GM19467 (cell line): ENCODE measurements at regions not wholly inside any gene's neighbourhood (a gene's known extent, or its start where the extent isn't known, plus 50 kb on each side); places are given as distances from the start of the nearest gene placed in this dataset.
"Not testable (repeated sequence)": the region's sequence is repeated elsewhere in the genome, so short reads cannot be mapped to it uniquely, and the experiment has no call there.

Experiments
- ATAC-seq: cut with Tn5 transposase; IDR thresholded peaks from one replicate; pipeline ENCODE4 v1.9.1; 2021; ENCODE audit warnings: mild to moderate bottlenecking, moderate library complexity; ENCODE audit not compliant: unreplicated experiment

DNA sequence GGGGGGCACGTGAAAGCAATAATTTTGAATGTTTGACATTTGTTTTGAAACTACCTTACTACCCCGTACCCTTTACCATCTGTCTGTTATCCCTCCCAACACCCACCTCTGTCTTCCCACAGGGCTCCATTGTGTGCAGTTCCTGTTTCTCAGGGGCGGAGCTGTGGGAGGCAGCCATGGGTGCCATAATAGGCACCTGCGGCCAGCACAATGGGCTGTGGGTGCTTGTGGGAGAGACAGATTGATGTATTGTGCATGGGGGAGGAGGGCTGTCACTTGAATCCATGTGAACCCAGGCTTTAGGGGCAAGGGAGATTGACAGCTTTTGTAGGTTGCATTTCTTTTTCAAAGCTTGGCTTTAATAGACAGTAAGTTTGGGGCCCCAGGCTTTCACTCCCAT, 122.6 kb upstream of the CXorf66 start:
- ATAC-seq, result no peak

DNA sequence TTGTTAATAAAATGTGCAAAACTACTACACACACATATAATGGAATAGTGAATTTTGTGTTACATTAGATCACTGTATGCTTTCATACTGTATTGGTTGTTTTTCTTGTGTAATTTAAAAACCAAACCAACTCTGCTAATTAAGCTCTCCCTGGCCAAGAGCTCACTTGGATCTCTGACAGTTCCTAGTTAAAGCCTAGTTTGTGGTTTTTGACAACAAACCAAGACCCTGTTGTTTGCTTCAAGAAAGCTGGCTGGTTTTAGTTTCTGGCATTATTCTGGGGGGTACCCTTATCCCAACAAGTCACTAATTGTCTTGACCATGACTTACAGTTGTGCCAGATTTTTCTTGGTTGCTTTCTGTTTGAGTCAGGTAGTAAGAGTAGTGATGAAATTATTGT, 121.4 kb upstream of the CXorf66 start:
- no peak for ATAC-seq

DNA sequence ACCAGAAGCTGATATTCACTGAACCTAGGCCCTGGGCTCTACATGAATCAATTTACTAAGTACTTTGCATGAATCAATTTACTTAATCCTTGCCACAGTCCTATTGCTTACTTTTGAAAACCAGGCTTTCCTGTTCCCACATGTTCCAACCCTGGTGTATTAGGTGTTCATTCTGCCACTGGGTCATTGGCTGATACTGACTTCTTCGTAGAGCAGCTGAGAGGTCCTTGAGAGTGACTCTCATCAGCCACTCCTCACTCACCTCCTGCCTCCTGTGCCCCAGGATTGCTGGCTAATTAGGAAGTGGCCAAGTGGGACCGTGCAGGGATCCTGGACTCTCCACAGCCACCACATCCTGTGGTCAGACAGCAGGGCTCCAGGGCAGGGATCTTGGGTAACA, 109.5 kb upstream of the CXorf66 start:
- ATAC-seq, result not testable (repeated sequence)

DNA sequence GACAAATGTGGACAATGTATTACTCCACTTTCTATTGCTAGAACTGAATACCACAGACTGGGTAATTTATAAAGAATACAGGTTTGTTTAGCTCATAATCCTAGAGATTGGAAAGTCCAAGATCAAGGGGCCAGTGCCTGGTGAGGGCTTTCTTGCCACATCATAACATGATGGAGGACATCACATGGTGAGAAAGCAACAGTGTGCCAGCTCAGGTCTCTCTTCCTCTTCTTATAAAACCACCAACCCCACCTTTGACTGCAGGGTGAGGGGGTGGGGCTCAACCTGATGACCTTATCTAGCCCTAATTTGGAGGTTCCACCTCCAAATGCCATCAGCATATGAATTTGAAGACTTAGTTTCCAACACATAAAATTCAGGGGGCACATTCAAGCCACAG, 105.7 kb upstream of the CXorf66 start:
- no peak for ATAC-seq

DNA sequence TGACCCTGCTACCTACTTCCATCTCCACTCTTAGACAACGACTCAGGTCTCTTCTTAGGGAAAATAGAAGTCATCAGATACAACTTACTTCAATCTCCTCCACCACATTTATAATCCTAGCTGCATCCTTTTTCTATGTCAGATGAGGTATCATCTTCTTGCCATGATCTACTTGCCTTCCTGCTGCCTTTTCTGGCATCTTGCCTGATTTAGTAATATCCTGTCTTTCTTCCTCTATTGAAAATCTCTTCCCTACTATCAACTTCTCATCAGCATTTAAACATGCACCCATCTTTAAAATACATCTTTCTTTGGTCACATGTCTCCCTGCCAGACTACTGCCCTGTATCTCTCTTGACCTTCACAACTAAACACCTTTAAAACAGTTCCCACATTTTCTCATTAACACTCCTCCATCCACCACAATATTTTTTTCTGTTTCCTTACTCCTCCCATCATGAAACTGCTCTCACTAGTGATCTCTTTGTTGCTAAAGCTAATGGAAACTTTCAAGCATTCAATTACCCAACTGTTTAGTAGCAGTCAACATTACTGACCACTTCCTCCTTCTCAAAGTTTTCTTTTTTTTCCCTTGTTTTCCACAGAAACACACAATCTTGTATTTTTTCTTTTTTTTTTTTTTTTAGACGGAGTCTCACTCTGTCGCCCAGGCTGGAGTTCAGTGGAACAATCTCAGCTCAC, 100.8 kb upstream of the CXorf66 start:
- ATAC-seq, result no peak

DNA sequence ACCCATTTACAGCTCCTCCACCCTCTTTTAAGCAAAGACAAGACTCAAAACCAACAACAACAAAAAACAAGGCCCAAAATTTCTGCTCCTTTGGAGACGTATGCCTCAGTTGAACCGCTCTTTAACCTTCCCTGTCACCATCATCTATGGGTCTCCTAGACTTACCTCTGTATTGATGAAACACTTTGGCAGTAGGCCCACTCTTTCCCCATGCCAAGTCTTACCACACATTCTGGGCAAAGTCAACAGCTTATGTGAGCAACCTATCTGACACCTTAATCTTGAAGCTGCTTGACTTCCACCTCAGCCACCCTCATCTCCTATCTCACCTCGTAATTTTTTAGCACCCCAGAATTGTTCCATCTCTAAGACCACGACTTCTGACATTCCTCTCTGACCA, 99.7 kb upstream of the CXorf66 start:
- no peak for ATAC-seq

DNA sequence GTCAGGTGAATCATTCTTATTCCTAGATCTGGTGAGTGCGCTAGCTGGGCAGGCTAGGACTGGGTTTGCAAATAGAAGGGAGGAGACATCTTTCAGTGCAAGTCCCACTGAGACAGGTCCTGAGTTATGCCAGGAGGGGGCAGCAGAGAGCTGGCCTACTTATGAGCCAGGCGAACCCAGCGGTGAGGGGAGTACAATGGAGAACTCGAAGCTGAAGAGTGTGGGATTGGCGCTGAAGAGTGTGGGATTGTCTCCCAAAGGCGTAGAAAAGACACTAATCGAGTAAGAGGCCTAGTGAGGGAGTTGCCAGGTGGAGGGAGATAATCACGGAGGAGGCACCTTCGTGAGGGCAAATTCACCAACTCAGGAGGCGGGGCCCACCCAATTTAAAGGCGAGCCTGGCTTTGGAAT, 91.7 kb upstream of the CXorf66 start:
- peak; percentile 97 for ATAC-seq

DNA sequence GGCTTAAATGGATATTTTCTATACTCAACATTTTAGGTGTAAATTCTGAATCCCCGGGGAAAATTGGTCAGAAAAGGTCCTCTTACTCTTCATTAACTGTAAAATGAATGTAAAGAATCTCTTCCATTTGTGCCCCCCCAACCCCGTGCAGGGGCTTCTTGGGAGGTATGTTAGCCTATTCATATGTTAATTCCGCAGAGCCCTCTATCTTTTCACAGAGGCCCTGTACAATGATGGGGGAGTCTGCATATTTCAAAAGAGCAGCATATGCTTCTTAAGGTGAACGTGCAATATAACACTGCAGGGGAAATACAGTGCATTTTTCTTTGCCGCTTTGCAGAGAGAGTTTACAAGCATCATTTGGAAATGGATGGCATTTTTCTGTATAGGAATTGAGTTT, 88.5 kb upstream of the CXorf66 start:
- ATAC-seq, result no peak

DNA sequence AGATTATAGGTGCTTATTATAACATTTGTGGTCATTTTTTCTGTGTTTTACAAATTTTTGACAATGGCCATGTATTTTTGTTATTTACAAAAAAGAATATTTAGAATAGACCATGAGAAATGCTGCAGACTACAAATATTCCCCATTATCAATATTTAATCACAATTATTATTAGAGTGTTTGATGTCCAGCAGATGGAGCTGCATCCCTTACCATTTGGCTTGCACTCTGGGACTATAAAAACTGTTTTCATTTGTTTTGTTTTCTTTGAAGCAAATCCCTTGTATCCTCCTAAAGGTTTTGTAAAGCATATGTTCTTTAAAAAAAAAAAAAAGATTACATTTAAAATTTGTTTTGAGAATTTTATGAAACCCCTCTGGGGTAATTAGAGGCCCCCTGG, 85.6 kb upstream of the CXorf66 start:
- no peak for ATAC-seq

DNA sequence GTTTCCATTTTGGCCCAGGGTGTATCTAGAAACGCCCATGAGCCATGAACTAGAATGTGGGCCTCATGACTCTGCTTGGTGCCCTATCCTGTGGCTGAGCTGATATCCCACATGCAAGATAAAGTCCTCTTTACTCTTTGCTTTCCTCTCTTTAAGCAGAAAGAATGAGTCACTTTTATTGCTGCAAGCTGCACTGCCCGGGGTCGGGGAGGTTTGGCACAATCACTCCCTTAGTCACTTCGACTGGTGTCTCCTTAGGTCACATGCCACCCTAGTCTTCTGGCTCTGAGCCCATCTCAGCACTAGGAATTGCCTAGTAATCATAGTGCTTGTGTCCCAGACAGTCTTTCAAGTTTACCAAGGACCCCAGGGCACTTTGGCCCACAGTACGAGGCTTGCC, 75.1 kb upstream of the CXorf66 start:
- no peak for ATAC-seq

DNA sequence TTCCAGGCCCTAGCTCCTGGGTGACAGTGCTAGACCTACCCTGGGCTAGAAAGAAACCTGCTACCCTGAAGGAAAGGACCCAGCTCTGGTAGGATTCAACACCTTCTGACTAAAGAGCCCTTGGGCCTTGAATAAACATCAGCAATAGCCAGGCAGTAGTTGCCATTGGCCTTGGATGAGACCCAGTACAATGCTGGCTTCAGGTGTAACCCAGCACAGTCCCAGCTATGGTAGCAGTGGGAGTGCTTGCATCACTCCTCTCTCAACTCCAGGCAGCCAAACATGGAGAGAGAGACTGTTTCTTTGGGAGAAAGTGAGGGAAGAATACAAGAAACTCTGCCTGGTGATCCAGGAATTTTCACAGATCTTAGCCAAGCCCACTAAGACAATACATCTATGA, 73.5 kb upstream of the CXorf66 start:
- ATAC-seq, result no peak

DNA sequence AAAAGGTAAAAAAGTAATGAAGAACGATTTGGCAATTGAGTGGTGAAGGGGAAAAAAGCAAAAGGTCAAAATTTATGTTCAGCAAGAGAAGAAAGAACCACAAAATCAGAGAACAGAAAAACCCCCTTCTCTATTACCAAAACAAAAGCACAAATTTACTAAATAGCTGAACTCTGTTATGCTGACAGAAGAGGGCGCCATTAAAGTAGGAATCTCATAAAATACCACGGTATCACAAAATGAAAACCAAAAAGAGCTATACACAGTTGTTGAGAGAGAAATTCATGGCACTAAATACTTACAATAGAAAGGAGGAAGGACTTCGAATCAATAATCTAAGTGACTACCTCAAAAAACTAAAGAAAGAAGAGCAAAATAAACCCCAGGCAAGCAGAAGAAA, 69.6 kb upstream of the CXorf66 start:
- ATAC-seq, result no peak

DNA sequence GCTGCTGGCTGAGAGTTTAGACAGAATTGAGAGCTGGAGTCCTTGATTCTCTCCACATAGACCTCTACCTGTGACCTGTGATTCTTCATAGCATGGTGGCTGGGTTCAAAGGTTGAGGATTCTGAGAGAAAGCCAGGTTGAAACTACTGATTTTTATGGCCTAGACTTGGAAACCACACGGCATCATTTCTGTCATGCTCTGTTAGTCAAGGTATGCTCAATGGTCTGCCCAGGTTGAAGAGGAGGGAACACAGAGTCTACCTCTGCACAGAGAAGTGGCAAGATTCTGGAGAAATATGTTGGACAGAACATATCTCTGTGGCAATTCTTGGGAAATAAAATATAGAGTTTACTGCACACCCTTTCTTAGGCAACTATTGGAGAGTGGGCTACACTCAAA, 57.2 kb upstream of the CXorf66 start:
- no peak for ATAC-seq

DNA sequence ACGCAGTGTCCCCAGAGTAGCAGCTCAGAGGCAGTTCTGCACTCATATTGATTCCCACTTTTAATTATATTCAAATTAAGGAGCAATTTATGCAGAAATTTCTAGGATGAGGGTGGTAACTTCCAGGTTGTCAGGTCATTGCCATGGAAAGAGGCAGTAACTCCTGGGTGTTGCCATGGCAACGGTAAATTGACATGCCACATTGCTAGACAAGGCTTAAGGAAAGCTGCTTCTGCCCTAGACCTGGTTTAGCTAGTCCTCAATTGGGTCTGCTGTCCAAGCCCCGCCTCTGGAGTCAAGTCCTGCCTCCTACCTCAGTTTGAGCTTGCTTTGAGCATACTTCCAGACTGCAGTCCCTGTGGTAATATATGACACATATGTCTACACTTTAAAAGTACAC, 53.8 kb upstream of the CXorf66 start:
- not testable (repeated sequence) for ATAC-seq
